Liver (tissue), 8 donors: ENCODE measurements at regions not wholly inside any gene's neighbourhood (a gene's known extent, or its start where the extent isn't known, plus 50 kb on each side); places are given as distances from the start of the nearest gene placed in this dataset.

Source experiments
- DNase-seq: peaks from one replicate; pipeline ENCODE4 v3.0.0-alpha.2; 2017; ENCODE audit warnings: low spot score
- H3K27ac ChIP-seq, 2 donors: one replicate each; pipeline ENCODE4 v1.7.0; 2013; ENCODE audit warnings: inconsistent platforms in 2 of 2, low read length in 2 of 2, control low read depth in 1 of 2, low read depth in 1 of 2, mild to moderate bottlenecking in 1 of 2
- H3K27me3 ChIP-seq, 4 donors: one replicate each; pipeline versions ENCODE4 v1.6.1 to v1.7.0; 2013; ENCODE audit warnings: low read length in 3 of 4, inconsistent platforms in 1 of 4, mild to moderate bottlenecking in 1 of 4, moderate library complexity in 1 of 4; ENCODE audit not compliant: control insufficient read depth in 4 of 4, insufficient read depth in 4 of 4
- H3K36me3 ChIP-seq, 4 donors: one replicate each; pipeline versions ENCODE4 v1.6.1 to v1.7.0; 2013; ENCODE audit warnings: low read length in 3 of 4, mild to moderate bottlenecking in 3 of 4, low read depth in 1 of 4, moderate library complexity in 1 of 4; ENCODE audit not compliant: control insufficient read depth in 4 of 4, insufficient read depth in 3 of 4
- H3K4me1 ChIP-seq, 4 donors: one replicate each; pipeline versions ENCODE4 v1.6.1 to v1.7.0; 2013; ENCODE audit warnings: low read length in 3 of 4, mild to moderate bottlenecking in 3 of 4, moderate library complexity in 1 of 4; ENCODE audit not compliant: control insufficient read depth in 4 of 4, insufficient read depth in 4 of 4
- H3K4me3 ChIP-seq, 3 donors: one replicate each; pipeline versions ENCODE4 v1.6.1 to v1.7.0; 2013; ENCODE audit warnings: low read length in 3 of 3, control low read depth in 1 of 3, low read depth in 1 of 3, mild to moderate bottlenecking in 1 of 3
- H3K9ac ChIP-seq, 2 donors: one replicate each; pipeline ENCODE4 v1.7.0; 2013; ENCODE audit warnings: low read length in 2 of 2, mild to moderate bottlenecking in 2 of 2, moderate library complexity in 2 of 2, control low read depth in 1 of 2, low read depth in 1 of 2
- H3K9me3 ChIP-seq, 4 donors: one replicate each; pipeline versions ENCODE4 v1.6.1 to v1.7.0; 2013; ENCODE audit warnings: low read length in 3 of 4; ENCODE audit not compliant: control insufficient read depth in 4 of 4
- EGR1 ChIP-seq, 2 donors: IDR thresholded peaks; 2 replicates each; pipeline ENCODE4 v1.6.1; 2016 to 2018; ENCODE audit warnings: antibody characterized with exemption in 2 of 2, low read depth in 2 of 2
- FOXA1 ChIP-seq: IDR thresholded peaks from 2 replicates; pipeline ENCODE4 v1.6.1; 2016; ENCODE audit warnings: antibody characterized with exemption
- FOXA2 ChIP-seq: IDR thresholded peaks from 2 replicates; pipeline ENCODE4 v1.6.1; 2016; ENCODE audit warnings: antibody characterized with exemption
- GABPA ChIP-seq, 2 donors: IDR thresholded peaks in 1 of 2; conservative IDR thresholded peaks in 1 of 2; 2 replicates each; pipeline ENCODE4 v1.6.1; 2016; ENCODE audit warnings: antibody characterized with exemption in 2 of 2, mild to moderate bottlenecking in 1 of 2, moderate library complexity in 1 of 2
- HNF4A ChIP-seq, 2 donors: conservative IDR thresholded peaks; 2 replicates each; pipeline ENCODE4 v1.6.1; 2016; ENCODE audit warnings: antibody characterized with exemption in 2 of 2, mild to moderate bottlenecking in 2 of 2
- HNF4G ChIP-seq: IDR thresholded peaks from 2 replicates; pipeline ENCODE4 v1.6.1; 2016; ENCODE audit warnings: antibody characterized with exemption
- JUND ChIP-seq, 2 donors: IDR thresholded peaks; 2 replicates each; pipeline ENCODE4 v1.6.1; 2016; ENCODE audit warnings: antibody characterized with exemption in 2 of 2
- NR2F2 ChIP-seq: IDR thresholded peaks from 2 replicates; pipeline ENCODE4 v1.6.1; 2016; ENCODE audit warnings: antibody characterized with exemption
- RAD21 ChIP-seq, 2 donors: IDR thresholded peaks; 2 replicates each; pipeline ENCODE4 v1.6.1; 2016; ENCODE audit warnings: antibody characterized with exemption in 2 of 2, mild to moderate bottlenecking in 2 of 2
- RXRA ChIP-seq, 2 donors: IDR thresholded peaks; 2 replicates each; pipeline ENCODE4 v1.6.1; 2017 to 2018; ENCODE audit warnings: antibody characterized with exemption in 2 of 2, mild to moderate bottlenecking in 1 of 2
- SP1 ChIP-seq: IDR thresholded peaks from 2 replicates; pipeline ENCODE4 v1.6.1; 2018; ENCODE audit warnings: antibody characterized with exemption, mild to moderate bottlenecking
- TAF1 ChIP-seq: conservative IDR thresholded peaks from 2 replicates; pipeline ENCODE4 v1.6.1; 2016; ENCODE audit warnings: antibody characterized with exemption, mild to moderate bottlenecking
- YY1 ChIP-seq: IDR thresholded peaks from 2 replicates; pipeline ENCODE4 v1.6.1; 2016; ENCODE audit warnings: antibody characterized with exemption, mild to moderate bottlenecking
- ZBTB33 ChIP-seq: IDR thresholded peaks from 2 replicates; pipeline ENCODE4 v1.6.1; 2016; ENCODE audit warnings: antibody characterized with exemption
- WGBS: extraction: QIAGEN DNeasy Blood & Tissue Kit; methylation state at CpG from one replicate; pipeline ENCODE4 v1.1.7; 2013; 5-methylcytosine and 5-hydroxymethylcytosine counted together
- TF ChIP-seq, protein P1 (sequence below): IDR thresholded peaks from 2 replicates; pipeline ENCODE4 v1.6.1; 2016; ENCODE audit warnings: antibody characterized with exemption
- TF ChIP-seq, protein P2 (sequence below): IDR thresholded peaks from 2 replicates; pipeline ENCODE4 v1.6.1; 2016; ENCODE audit warnings: antibody characterized with exemption
- TF ChIP-seq, protein P3 (sequence below): fragments of 150-350 bp; IDR thresholded peaks from 2 replicates; pipeline ENCODE4 v1.5.1; 2017; ENCODE audit warnings: improper control_type of control experiment, low read depth, low read length; ENCODE audit not compliant: missing input control
- donor health status: healthy.
- donor health status: healthy.
- donor health status: healthy.
- donor health status: healthy.
- donor health status: healthy.

- Histone ChIP-seq H3K36me3 (no peaks in the 10 kb centered on the region), H3K4me1 (no peaks in the 10 kb centered on the region), H3K9me3 (no peaks in the 10 kb centered on the region), H3K9ac (no peak overlapping the region), H3K27me3 (no peaks in the 10 kb centered on the region), H3K4me3 (no peak overlapping the region), H3K27ac (no peak overlapping the region)
- DNase-seq = no peak
- TF ChIP-seq EGR1 (IDR thresholded peaks at IDR 0.05; ENCODE audit: low read depth in 2 of 2) = no peak
- no peak for TF ChIP-seq FOXA2
- no peak for TF ChIP-seq TAF1
- WGBS = 68% methylated on average over 9 of the region's 9 CpGs
Measured at GRCh38 chr5:74337254-74337983, 303.1 kb downstream of the ENC1 start.

DNA sequence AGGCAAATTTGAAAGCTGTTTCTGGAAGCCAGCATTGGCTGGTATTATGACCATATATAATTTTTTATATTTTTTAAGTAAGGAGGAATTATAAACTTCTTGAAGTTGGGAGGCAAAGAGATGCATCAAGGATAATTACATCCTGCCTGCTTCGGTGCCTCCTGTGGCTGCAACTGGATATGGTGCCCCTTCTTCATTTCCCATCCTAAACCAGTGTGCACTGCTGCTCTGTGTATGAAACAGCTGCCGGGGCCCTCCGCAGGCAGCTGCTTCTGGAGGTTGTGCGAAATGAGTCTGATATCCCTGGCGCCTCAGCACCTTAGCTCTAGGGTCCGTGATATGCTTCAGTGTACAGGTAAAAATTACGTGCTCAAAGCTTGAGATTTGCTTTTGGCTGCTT lies 304.2 kb downstream of the ENC1 start:
- Histone ChIP-seq H3K36me3 (no peaks in the 10 kb centered on the region), H3K9ac (no peak overlapping the region), H3K9me3 (no peaks in the 10 kb centered on the region), H3K27ac (no peak overlapping the region), H3K4me3 (no peak overlapping the region), H3K27me3 (no peaks in the 10 kb centered on the region), H3K4me1 (no peaks in the 10 kb centered on the region)
- 79% methylated on average over 7 of the region's 7 CpGs for WGBS
- TF ChIP-seq JUND (IDR thresholded peaks at IDR 0.05) = no peak
- no peak for TF ChIP-seq FOXA2
- TF ChIP-seq, protein P1, sequence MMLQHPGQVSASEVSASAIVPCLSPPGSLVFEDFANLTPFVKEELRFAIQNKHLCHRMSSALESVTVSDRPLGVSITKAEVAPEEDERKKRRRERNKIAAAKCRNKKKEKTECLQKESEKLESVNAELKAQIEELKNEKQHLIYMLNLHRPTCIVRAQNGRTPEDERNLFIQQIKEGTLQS = no peak
- TF ChIP-seq EGR1 (IDR thresholded peaks at IDR 0.05; ENCODE audit: low read depth in 2 of 2) = no peak
- no peak for TF ChIP-seq NR2F2
- no peak for TF ChIP-seq FOXA1
- no peak for TF ChIP-seq YY1
- TF ChIP-seq GABPA (IDR thresholded peaks at IDR 0.05 in 1 of 2, conservative IDR thresholded peaks at IDR 0.05 in 1 of 2) = no peak
- no peak for TF ChIP-seq HNF4G
- no peak for TF ChIP-seq RAD21 (IDR thresholded peaks at IDR 0.05)
- no peak for TF ChIP-seq TAF1
- TF ChIP-seq ZBTB33 = no peak
- TF ChIP-seq RXRA (IDR thresholded peaks at IDR 0.05) = no peak
- no peak for DNase-seq

- no peaks in the 10 kb centered on the region for H3K9me3 ChIP-seq
- no peak overlapping the region for H3K4me3 ChIP-seq
- H3K27me3 ChIP-seq = no peaks in the 10 kb centered on the region
- no peaks in the 10 kb centered on the region for H3K4me1 ChIP-seq
- 73% methylated on average over 5 of the region's 5 CpGs for WGBS
- no peak for DNase-seq
- H3K27ac ChIP-seq = no peak overlapping the region
- no peak overlapping the region for H3K9ac ChIP-seq
- H3K36me3 ChIP-seq = no peaks in the 10 kb centered on the region
- TF ChIP-seq RAD21 (IDR thresholded peaks at IDR 0.05) (no peak), TAF1 (no peak), YY1 (no peak), HNF4A (conservative IDR thresholded peaks at IDR 0.05) (no peak), FOXA1 (no peak), JUND (IDR thresholded peaks at IDR 0.05) (no peak), GABPA (IDR thresholded peaks at IDR 0.05 in 1 of 2, conservative IDR thresholded peaks at IDR 0.05 in 1 of 2) (no peak), HNF4G (no peak), EGR1 (IDR thresholded peaks at IDR 0.05; ENCODE audit: low read depth in 2 of 2) (no peak), ZBTB33 (no peak), FOXA2 (no peak), RXRA (IDR thresholded peaks at IDR 0.05) (no peak), SP1 (no peak), NR2F2 (no peak)
- TF ChIP-seq, protein P2, sequence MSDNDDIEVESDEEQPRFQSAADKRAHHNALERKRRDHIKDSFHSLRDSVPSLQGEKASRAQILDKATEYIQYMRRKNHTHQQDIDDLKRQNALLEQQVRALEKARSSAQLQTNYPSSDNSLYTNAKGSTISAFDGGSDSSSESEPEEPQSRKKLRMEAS = no peak
- TF ChIP-seq, protein P3, sequence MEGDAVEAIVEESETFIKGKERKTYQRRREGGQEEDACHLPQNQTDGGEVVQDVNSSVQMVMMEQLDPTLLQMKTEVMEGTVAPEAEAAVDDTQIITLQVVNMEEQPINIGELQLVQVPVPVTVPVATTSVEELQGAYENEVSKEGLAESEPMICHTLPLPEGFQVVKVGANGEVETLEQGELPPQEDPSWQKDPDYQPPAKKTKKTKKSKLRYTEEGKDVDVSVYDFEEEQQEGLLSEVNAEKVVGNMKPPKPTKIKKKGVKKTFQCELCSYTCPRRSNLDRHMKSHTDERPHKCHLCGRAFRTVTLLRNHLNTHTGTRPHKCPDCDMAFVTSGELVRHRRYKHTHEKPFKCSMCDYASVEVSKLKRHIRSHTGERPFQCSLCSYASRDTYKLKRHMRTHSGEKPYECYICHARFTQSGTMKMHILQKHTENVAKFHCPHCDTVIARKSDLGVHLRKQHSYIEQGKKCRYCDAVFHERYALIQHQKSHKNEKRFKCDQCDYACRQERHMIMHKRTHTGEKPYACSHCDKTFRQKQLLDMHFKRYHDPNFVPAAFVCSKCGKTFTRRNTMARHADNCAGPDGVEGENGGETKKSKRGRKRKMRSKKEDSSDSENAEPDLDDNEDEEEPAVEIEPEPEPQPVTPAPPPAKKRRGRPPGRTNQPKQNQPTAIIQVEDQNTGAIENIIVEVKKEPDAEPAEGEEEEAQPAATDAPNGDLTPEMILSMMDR = no peak
- TF ChIP-seq, protein P1 = no peak
Measured at GRCh38 chr5:74334762-74335384, 305.7 kb downstream of the ENC1 start.
